BJ (cell line): ENCODE measurements at regions not wholly inside any gene's neighbourhood (a gene's known extent, or its start where the extent isn't known, plus 50 kb on each side); places are given as distances from the start of the nearest gene placed in this dataset.
A peak's percentile ranks its signal among the peaks of the same experiment; 100 is the strongest.

ENCODE experiments used
- CTCF ChIA-PET: fragments of 350-600 bp; formaldehyde crosslinking; extraction: SDS; loops from one replicate; lab custom pipeline; 2021; ENCODE audit warnings: antibody characterized with exemption, inconsistent platforms; lab: Yijun Ruan, JAX
- POLR2A ChIA-PET: fragments of 300-600 bp; sonication (Branson Sonifier 250); formaldehyde crosslinking; extraction: SDS; loops from one replicate; lab custom pipeline; 2021; ENCODE audit warnings: antibody characterized with exemption; lab: Charles Lee
- DNase-seq: peaks from one replicate; pipeline ENCODE4 v3.0.0-alpha.2; 2011; ENCODE audit warnings: low read depth
- H3K27me3 ChIP-seq: 2 replicates; pipeline ENCODE4 v1.6.0; 2011; ENCODE audit warnings: low read length; ENCODE audit not compliant: control insufficient read depth, insufficient read depth
- H3K36me3 ChIP-seq: 2 replicates; pipeline ENCODE4 v1.5.1; 2011; ENCODE audit warnings: low read length; ENCODE audit not compliant: control insufficient read depth, insufficient read depth
- H3K4me3 ChIP-seq: 2 replicates; pipeline ENCODE4 v1.5.1; 2011; ENCODE audit warnings: low read depth, mild to moderate bottlenecking, control low read depth, low read length
- CTCF ChIP-seq: IDR thresholded peaks from 2 replicates; pipeline ENCODE4 v1.5.1; 2011; ENCODE audit warnings: low read depth, mild to moderate bottlenecking, control low read depth, inconsistent platforms, low read length, moderate library complexity; ENCODE audit not compliant: insufficient read depth

- DNase-seq = no peak
- no peak for TF ChIP-seq CTCF
- Histone ChIP-seq H3K27me3 (no peaks in the 10 kb centered on the region), H3K4me3 (no peak overlapping the region), H3K36me3 (no peaks in the 10 kb centered on the region)
- ChIA-PET CTCF (interaction anchor here (1.7 to 7.3 kb wide), 4 partner anchors 13 to 133 kb away, joined by 4 to 157 read pairs (median 26); no protein-coding TSS in a partner anchor), POLR2A (no interaction called here)
Observed at GRCh38 chr5:86879086-86879485, 261.3 kb downstream of the COX7C start.

GRCh38 chr5:86880344-86880743 lies 262.6 kb downstream of the COX7C start:
- POLR2A ChIA-PET = no interaction called here

GRCh38 chr5:86880785-86881492 lies 263.2 kb downstream of the COX7C start:
- no peaks in the 10 kb centered on the region for H3K27me3 ChIP-seq
- ChIA-PET POLR2A (no interaction called here), CTCF (interaction anchor here (0.6 to 7.3 kb wide), 27 partner anchors 9 to 618 kb away, joined by 3 to 157 read pairs (median 4); no protein-coding TSS in a partner anchor)
- DNase-seq = peak; percentile 52
- no peak overlapping the region for H3K4me3 ChIP-seq
- H3K36me3 ChIP-seq = no peaks in the 10 kb centered on the region
- peak; percentile 90 for TF ChIP-seq CTCF

More at GRCh38 chr5:86880344-86880743, 262.6 kb downstream of the COX7C start:
- CTCF ChIA-PET = interaction anchor here (0.6 to 7.3 kb wide), 28 partner anchors 9 to 617 kb away, joined by 3 to 157 read pairs (median 4); no protein-coding TSS in a partner anchor
- no peaks in the 10 kb centered on the region for H3K27me3 ChIP-seq
- H3K36me3 ChIP-seq = no peaks in the 10 kb centered on the region
- no peak for TF ChIP-seq CTCF
- DNase-seq = no peak
- no peak overlapping the region for H3K4me3 ChIP-seq

- DNase-seq = no peak
- Histone ChIP-seq H3K36me3 (no peaks in the 10 kb centered on the region), H3K27me3 (no peaks in the 10 kb centered on the region), H3K4me3 (no peak overlapping the region)
- ChIA-PET POLR2A (no interaction called here), CTCF (interaction anchor here (0.7 to 7.3 kb wide), 7 partner anchors 11 to 132 kb away, joined by 3 to 157 read pairs (median 12); no protein-coding TSS in a partner anchor)
- TF ChIP-seq CTCF = no peak
Observed at GRCh38 chr5:86881493-86882090, 263.9 kb downstream of the COX7C start.

GRCh38 chr5:86884608-86885007 lies 266.9 kb downstream of the COX7C start:
- no peak for TF ChIP-seq CTCF
- ChIA-PET CTCF (interaction anchor here (1.6 kb wide), 1 partner anchor 84 kb away, joined by 8 read pairs; no protein-coding TSS in a partner anchor), POLR2A (no interaction called here)
- no peak overlapping the region for H3K4me3 ChIP-seq
- no peaks in the 10 kb centered on the region for H3K27me3 ChIP-seq
- no peaks in the 10 kb centered on the region for H3K36me3 ChIP-seq
- DNase-seq = no peak
